ENCODE measurements at regions not wholly inside any gene's neighbourhood (a gene's known extent, or its start where the extent isn't known, plus 50 kb on each side); places are given as distances from the start of the nearest gene placed in this dataset.

DNA sequence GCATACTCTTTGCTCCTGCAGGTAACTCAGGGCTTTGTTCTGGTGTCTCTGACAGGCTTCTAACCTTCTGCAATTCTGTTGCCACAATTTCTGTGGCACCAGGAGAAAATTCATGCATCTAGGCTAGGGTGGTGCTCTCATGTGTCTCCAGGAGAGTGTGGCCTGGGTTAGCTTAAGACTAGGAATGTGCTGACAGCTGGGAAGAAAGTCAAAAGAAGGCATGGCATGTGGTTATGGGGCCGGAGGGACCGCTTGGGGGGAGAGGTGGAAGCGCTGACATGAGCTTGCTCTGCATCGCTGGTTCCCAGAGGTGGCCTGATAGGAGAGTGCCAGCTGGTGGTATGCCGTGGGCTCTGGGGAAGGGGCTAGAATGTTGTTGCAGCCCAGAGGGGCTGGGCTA, 173.3 kb upstream of the TNP1 start (continued):
- no peak for TF ChIP-seq MEF2B (IDR thresholded peaks at IDR 0.05; ENCODE audit: partially characterized antibody, poor library complexity, severe bottlenecking)
- TF ChIP-seq ESRRA (IDR thresholded peaks at IDR 0.05; ENCODE audit: low read length) = no peak

DNA sequence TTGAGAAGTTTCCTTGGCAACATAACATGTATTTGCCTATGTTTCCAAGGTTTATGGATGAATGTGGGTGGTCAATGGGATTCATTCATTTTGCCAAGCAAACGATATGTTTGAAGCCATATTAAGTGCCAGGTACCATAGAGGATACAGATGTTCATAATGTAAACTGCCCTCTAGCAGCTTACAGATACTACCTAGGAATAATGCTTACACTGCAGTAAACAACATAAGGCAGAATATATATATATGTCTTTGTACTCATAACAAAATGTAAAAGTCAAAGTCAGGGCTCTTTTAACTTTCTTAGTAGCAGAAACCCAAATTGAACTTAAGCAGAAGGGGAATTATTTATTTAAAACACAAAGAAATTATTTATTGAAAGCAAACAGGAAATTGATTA, 171.6 kb upstream of the TNP1 start:
- FAIRE-seq (no peak), ATAC-seq (no peak), DNase-seq (ENCODE audit: low read depth, low spot score) (no peak)
- ChIA-PET RAD21 (ENCODE audit: unreplicated experiment) (no interaction called here), SMC1A (ENCODE audit: uncharacterized antibody, unreplicated experiment) (no interaction called here), POLR2A (no interaction called here), CTCF (no interaction called here)
- TF ChIP-seq RAD51 (IDR thresholded peaks at IDR 0.05) (no peak), IRF3 (IDR thresholded peaks at IDR 0.05) (no peak), BRCA1 (IDR thresholded peaks at IDR 0.05; ENCODE audit: low read depth, low read length) (no peak), SMARCA5 (IDR thresholded peaks at IDR 0.05) (no peak), SREBF1 (IDR thresholded peaks at IDR 0.05; ENCODE audit: low read length) (no peak), WRNIP1 (IDR thresholded peaks at IDR 0.05; ENCODE audit: borderline replicate concordance, low read depth, low read length) (no peak), MYC (IDR thresholded peaks at IDR 0.05; ENCODE audit: insufficient read depth, insufficient read length, insufficient replicate concordance, low read length, severe bottlenecking) (no peak), NFYB (IDR thresholded peaks at IDR 0.05; ENCODE audit: insufficient read depth, low read depth, low read length) (no peak), NBN (IDR thresholded peaks at IDR 0.05) (no peak), E2F4 (IDR thresholded peaks at IDR 0.05; ENCODE audit: low read depth, low read length) (no peak), HDAC2 (IDR thresholded peaks at IDR 0.05) (no peak), STAT1 (conservative IDR thresholded peaks at IDR 0.05) (no peak), POU2F2 (IDR thresholded peaks at IDR 0.05; ENCODE audit: borderline replicate concordance, low read depth, low read length) (no peak), ETV6 (conservative IDR thresholded peaks at IDR 0.05 in 1 of 2, IDR thresholded peaks at IDR 0.05 in 1 of 2; ENCODE audit: borderline replicate concordance in 1 of 2, low read depth in 1 of 2) (no peak), MEF2A (IDR thresholded peaks at IDR 0.05; ENCODE audit: insufficient read depth, low read depth, low read length) (no peak), MYB (IDR thresholded peaks at IDR 0.05; ENCODE audit: borderline replicate concordance, low read depth, low read length) (no peak), FOXM1 (IDR thresholded peaks at IDR 0.05; ENCODE audit: low read depth, low read length) (no peak), MAX (IDR thresholded peaks at IDR 0.05; ENCODE audit: low read depth, low read length) (no peak)
- TF ChIP-seq, protein P1, sequence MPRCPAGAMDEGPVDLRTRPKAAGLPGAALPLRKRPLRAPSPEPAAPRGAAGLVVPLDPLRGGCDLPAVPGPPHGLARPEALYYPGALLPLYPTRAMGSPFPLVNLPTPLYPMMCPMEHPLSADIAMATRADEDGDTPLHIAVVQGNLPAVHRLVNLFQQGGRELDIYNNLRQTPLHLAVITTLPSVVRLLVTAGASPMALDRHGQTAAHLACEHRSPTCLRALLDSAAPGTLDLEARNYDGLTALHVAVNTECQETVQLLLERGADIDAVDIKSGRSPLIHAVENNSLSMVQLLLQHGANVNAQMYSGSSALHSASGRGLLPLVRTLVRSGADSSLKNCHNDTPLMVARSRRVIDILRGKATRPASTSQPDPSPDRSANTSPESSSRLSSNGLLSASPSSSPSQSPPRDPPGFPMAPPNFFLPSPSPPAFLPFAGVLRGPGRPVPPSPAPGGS (IDR thresholded peaks at IDR 0.05; ENCODE audit: borderline replicate concordance, insufficient read depth, low read depth, low read length, poor library complexity, severe bottlenecking) = no peak
- Histone ChIP-seq H4K20me1 (ENCODE audit: control insufficient read depth, insufficient read depth) (no peaks in the 10 kb centered on the region), H3K9me3 (replicated peaks; ENCODE audit: control insufficient read depth, insufficient read depth, low read length) (no peaks in the 10 kb centered on the region; the same call in 2 of the 3 replicates), H3K4me2 (ENCODE audit: control insufficient read depth, insufficient read depth) (no peak overlapping the region), H3K79me2 (ENCODE audit: control insufficient read depth, insufficient read depth, low read length) (no peaks in the 10 kb centered on the region), H3K4me1 (ENCODE audit: control insufficient read depth, insufficient read depth, low read length) (no peaks in the 10 kb centered on the region), H3K4me3 (no peak overlapping the region), H3K27me3 (replicated peaks in 1 of 2; ENCODE audit: control insufficient read depth in 2 of 2, insufficient read depth in 2 of 2, low read length in 1 of 2) (no peaks in the 10 kb centered on the region; a peak in 3 of 4 replicates), H2AFZ (ENCODE audit: control insufficient read depth, low read depth, low read length) (no peak overlapping the region), H3K9ac (ENCODE audit: control insufficient read depth, insufficient read depth, low read length) (no peak overlapping the region), H3K36me3 (ENCODE audit: control insufficient read depth in 2 of 2, insufficient read depth in 2 of 2, low read length in 1 of 2) (no peaks in the 10 kb centered on the region), H3K27ac (ENCODE audit: control insufficient read depth, insufficient read depth) (no peak overlapping the region)
- BruUV-seq (replicated peaks) = no TSS peak
- 0% methylated on average over 1 of the region's 1 CpG for WGBS (ENCODE audit: insufficient coverage, insufficient replicate concordance, low lambda C conversion rate, missing lambda C conversion rate)
- in situ Hi-C loops (cut with MboI) = no loop called here
- intact Hi-C loops (cut with micrococcal nuclease; ENCODE audit: unreplicated experiment) = no loop called here

Data from GM12878 (cell line).